DOHH2 (cell line): ENCODE measurements at regions not wholly inside any gene's neighbourhood (a gene's known extent, or its start where the extent isn't known, plus 50 kb on each side); places are given as distances from the start of the nearest gene placed in this dataset.
"Not testable (repeated sequence)": the region's sequence is repeated elsewhere in the genome, so short reads cannot be mapped to it uniquely, and the experiment has no call there.

Experiments used
- CTCF ChIP-seq: fragments of 200-600 bp; sonication (generic); IDR thresholded peaks from one replicate; pipeline ENCODE4 v1.5.1; 2014; ENCODE audit warnings: antibody characterized with exemption, mild to moderate bottlenecking, low read depth, low read length; ENCODE audit not compliant: poor library complexity, severe bottlenecking
- EZH2phosphoT487 ChIP-seq: fragments of 200-600 bp; sonication (generic); IDR thresholded peaks from 2 replicates; pipeline ENCODE4 v1.6.1; 2017; ENCODE audit warnings: borderline replicate concordance, mild to moderate bottlenecking, antibody characterized with exemption, low read length, moderate library complexity, mixed read lengths

GRCh38 chr7:55683501-55683900 lies 111.2 kb upstream of the VOPP1 start:
- TF ChIP-seq CTCF, EZH2phosphoT487: not testable (repeated sequence)
